Activated CD8-positive, alpha-beta T cell treated with anti-CD3 and anti-CD28 coated beads, Interleukin-2, amount 10 ng/mL, durations not matched to agents 7 days and 5 days (primary cell): ENCODE measurements at regions not wholly inside any gene's neighbourhood (a gene's known extent, or its start where the extent isn't known, plus 50 kb on each side); places are given as distances from the start of the nearest gene placed in this dataset.

Source experiments
- ATAC-seq: fragments of 150-1000 bp; cut with Tn5 transposase; one replicate; pipeline ENCODE4 v1.10.0; 2021; ENCODE audit warnings: moderate library complexity
- CTCF ChIA-PET: fragments of 350-600 bp; sonication (Branson Sonifier 250); formaldehyde crosslinking; loops from one replicate; lab custom pipeline; 2021; ENCODE audit warnings: antibody characterized with exemption; lab: Charles Lee
- POLR2A ChIA-PET: fragments of 350-600 bp; sonication (Branson Sonifier 250); formaldehyde crosslinking; loops from one replicate; lab custom pipeline; 2021; ENCODE audit warnings: antibody characterized with exemption; lab: Charles Lee
- DNase-seq: peaks from one replicate; pipeline ENCODE4 v3.0.0-alpha.2; 2020
- H3K27ac Mint-ChIP-seq: one replicate; pipeline ENCODE4 v1.8.0; 2021; ENCODE audit warnings: mild to moderate bottlenecking, mixed read lengths
- H3K27me3 Mint-ChIP-seq: one replicate; pipeline ENCODE4 v1.8.0; 2021; ENCODE audit warnings: low read depth, mixed read lengths
- H3K36me3 Mint-ChIP-seq: one replicate; pipeline ENCODE4 v1.8.0; 2021; ENCODE audit warnings: low read depth, mixed read lengths
- H3K4me1 Mint-ChIP-seq: one replicate; pipeline ENCODE4 v1.8.0; 2021; ENCODE audit warnings: low read depth, mixed read lengths
- H3K4me3 Mint-ChIP-seq: one replicate; pipeline ENCODE4 v1.8.0; 2021; ENCODE audit warnings: mild to moderate bottlenecking, mixed read lengths
- H3K9me3 Mint-ChIP-seq: one replicate; pipeline ENCODE4 v1.8.0; 2022; ENCODE audit warnings: mixed read lengths; ENCODE audit not compliant: insufficient read depth

- Mint-ChIP-seq H3K36me3 (no peaks in the 10 kb centered on the region), H3K27me3 (peaks cover 5% of the 10 kb centered on the region), H3K4me3 (no peak overlapping the region), H3K9me3 (no peaks in the 10 kb centered on the region), H3K27ac (no peak overlapping the region), H3K4me1 (no peaks in the 10 kb centered on the region)
- ATAC-seq: no peak
- DNase-seq: no peak
- POLR2A ChIA-PET: no interaction called here
- CTCF ChIA-PET: interaction anchor here (0.8 kb wide), 1 partner anchor 9 kb away, joined by 3 read pairs; no protein-coding TSS in a partner anchor
Measured at GRCh38 chr3:15964605-15965442, 167.0 kb upstream of the ANKRD28 start.

DNA sequence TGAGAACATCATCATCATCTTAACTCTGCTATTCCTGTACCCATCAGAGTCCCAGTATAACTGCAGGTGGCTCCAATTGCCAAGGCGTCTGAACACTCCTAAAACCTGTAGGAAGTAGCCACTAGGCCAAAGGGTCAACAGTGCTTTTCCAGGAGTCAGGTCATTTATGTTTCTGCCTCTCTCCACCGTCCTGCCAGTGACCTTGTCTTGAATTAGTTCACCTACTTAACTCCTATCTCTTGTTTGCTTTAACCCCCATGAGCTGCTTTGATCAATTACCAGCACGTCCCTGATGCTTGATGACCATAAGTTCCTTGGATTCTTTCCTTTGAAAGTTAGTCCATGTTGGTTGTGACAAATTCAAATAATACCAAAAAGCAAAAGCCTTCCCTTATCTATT, 169.8 kb upstream of the ANKRD28 start:
- no peak overlapping the region for H3K4me3 Mint-ChIP-seq
- no peak for DNase-seq
- no peaks in the 10 kb centered on the region for H3K9me3 Mint-ChIP-seq
- no peaks in the 10 kb centered on the region for H3K36me3 Mint-ChIP-seq
- POLR2A ChIA-PET: no interaction called here
- peaks cover 5% of the 10 kb centered on the region for H3K27me3 Mint-ChIP-seq
- CTCF ChIA-PET: no interaction called here
- H3K4me1 Mint-ChIP-seq: no peaks in the 10 kb centered on the region
- no peak overlapping the region for H3K27ac Mint-ChIP-seq
- ATAC-seq: no peak

- H3K27me3 Mint-ChIP-seq: peaks cover 4% of the 10 kb centered on the region
- POLR2A ChIA-PET: interaction anchor here (0.6 kb wide), 1 partner anchor 12 kb away, joined by 3 read pairs; no protein-coding TSS in a partner anchor
- CTCF ChIA-PET: no interaction called here
- ATAC-seq: no peak
- no peak overlapping the region for H3K27ac Mint-ChIP-seq
- DNase-seq: no peak
- H3K4me3 Mint-ChIP-seq: no peak overlapping the region
- H3K9me3 Mint-ChIP-seq: no peaks in the 10 kb centered on the region
- H3K4me1 Mint-ChIP-seq: no peaks in the 10 kb centered on the region
- H3K36me3 Mint-ChIP-seq: no peaks in the 10 kb centered on the region
Measured at GRCh38 chr3:15969874-15970640, 172.3 kb upstream of the ANKRD28 start.

DNA sequence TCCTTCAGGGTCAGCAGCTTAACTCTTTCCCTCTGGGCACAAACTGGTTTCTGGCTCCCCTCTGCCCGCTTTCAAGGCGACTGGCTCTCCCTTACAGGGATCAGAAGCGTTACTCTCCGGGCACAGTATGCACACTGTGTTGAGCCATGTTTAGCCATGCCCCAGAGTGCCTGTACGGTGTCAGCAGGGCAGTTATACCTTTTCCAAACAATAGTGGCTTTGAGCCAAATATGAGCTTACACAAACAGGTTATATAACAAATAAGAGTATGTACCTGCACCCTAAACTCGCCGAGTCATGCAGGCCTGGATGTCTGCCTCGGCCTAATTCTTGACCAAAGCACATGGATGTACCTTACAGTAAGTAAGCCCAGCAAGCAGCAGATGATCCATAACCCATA, 175.6 kb upstream of the ANKRD28 start:
- CTCF ChIA-PET: no interaction called here
- Mint-ChIP-seq H3K9me3 (no peaks in the 10 kb centered on the region), H3K4me1 (no peaks in the 10 kb centered on the region), H3K36me3 (no peaks in the 10 kb centered on the region), H3K27ac (no peak overlapping the region), H3K4me3 (no peak overlapping the region), H3K27me3 (peaks cover 2% of the 10 kb centered on the region)
- ATAC-seq: no peak
- no peak for DNase-seq
- POLR2A ChIA-PET: no interaction called here

DNA sequence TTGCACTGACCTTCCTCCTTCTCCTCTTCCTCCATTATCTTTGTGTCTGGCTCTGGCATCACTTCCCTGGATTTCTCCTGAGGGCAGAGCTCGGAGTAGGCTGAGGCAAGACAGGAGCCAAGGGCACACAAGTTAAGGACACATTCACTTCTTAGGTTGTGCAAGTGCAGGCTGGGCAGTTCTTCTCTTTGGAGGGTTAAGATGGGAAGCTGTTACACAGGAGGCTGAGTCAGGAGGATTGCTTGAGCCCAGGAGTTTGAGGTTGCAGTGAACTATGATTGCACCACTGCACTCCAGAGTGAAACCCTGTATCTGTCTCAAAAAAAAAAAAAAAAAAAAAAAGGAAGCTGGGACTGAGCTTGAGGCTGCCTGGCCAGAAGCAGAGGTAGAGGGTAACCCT, 176.2 kb upstream of the ANKRD28 start:
- no peak overlapping the region for H3K27ac Mint-ChIP-seq
- ChIA-PET CTCF (no interaction called here), POLR2A (no interaction called here)
- peaks cover 2% of the 10 kb centered on the region for H3K27me3 Mint-ChIP-seq
- ATAC-seq (no peak), DNase-seq (no peak)
- no peaks in the 10 kb centered on the region for H3K4me1 Mint-ChIP-seq
- H3K4me3 Mint-ChIP-seq: no peak overlapping the region
- no peaks in the 10 kb centered on the region for H3K36me3 Mint-ChIP-seq
- H3K9me3 Mint-ChIP-seq: no peaks in the 10 kb centered on the region

GRCh38 chr3:15974647-15975046, 176.9 kb upstream of the ANKRD28 start:
- ChIA-PET CTCF (no interaction called here), POLR2A (no interaction called here)
- Mint-ChIP-seq H3K4me3 (no peak overlapping the region), H3K4me1 (no peaks in the 10 kb centered on the region), H3K36me3 (no peaks in the 10 kb centered on the region), H3K9me3 (no peaks in the 10 kb centered on the region), H3K27ac (no peak overlapping the region), H3K27me3 (peaks cover 2% of the 10 kb centered on the region)
- no peak for ATAC-seq
- DNase-seq: no peak

GRCh38 chr3:15976524-15976923, 178.7 kb upstream of the ANKRD28 start:
- ChIA-PET CTCF (no interaction called here), POLR2A (no interaction called here)
- H3K9me3 Mint-ChIP-seq: no peaks in the 10 kb centered on the region
- H3K27me3 Mint-ChIP-seq: peaks cover 3% of the 10 kb centered on the region
- no peak for ATAC-seq
- no peak overlapping the region for H3K27ac Mint-ChIP-seq
- DNase-seq: no peak
- no peaks in the 10 kb centered on the region for H3K4me1 Mint-ChIP-seq
- no peaks in the 10 kb centered on the region for H3K36me3 Mint-ChIP-seq
- no peak overlapping the region for H3K4me3 Mint-ChIP-seq

GRCh38 chr3:15977090-15977489, 179.3 kb upstream of the ANKRD28 start:
- CTCF ChIA-PET: no interaction called here
- ATAC-seq: no peak
- POLR2A ChIA-PET: no interaction called here

GRCh38 chr3:15977598-15978232, 179.9 kb upstream of the ANKRD28 start:
- Mint-ChIP-seq H3K9me3 (no peaks in the 10 kb centered on the region), H3K4me1 (no peaks in the 10 kb centered on the region), H3K27me3 (peaks cover 3% of the 10 kb centered on the region), H3K4me3 (no peak overlapping the region), H3K27ac (no peak overlapping the region), H3K36me3 (no peaks in the 10 kb centered on the region)
- DNase-seq (no peak), ATAC-seq (no peak)
- ChIA-PET CTCF (no interaction called here), POLR2A (no interaction called here)

More at GRCh38 chr3:15977090-15977489, 179.3 kb upstream of the ANKRD28 start:
- H3K27me3 Mint-ChIP-seq: peaks cover 3% of the 10 kb centered on the region
- no peak for DNase-seq
- no peaks in the 10 kb centered on the region for H3K9me3 Mint-ChIP-seq
- H3K36me3 Mint-ChIP-seq: no peaks in the 10 kb centered on the region
- no peak overlapping the region for H3K4me3 Mint-ChIP-seq
- H3K4me1 Mint-ChIP-seq: no peaks in the 10 kb centered on the region
- H3K27ac Mint-ChIP-seq: no peak overlapping the region

GRCh38 chr3:15978801-15979200, 181.0 kb upstream of the ANKRD28 start:
- DNase-seq (no peak), ATAC-seq (no peak)
- ChIA-PET POLR2A (no interaction called here), CTCF (no interaction called here)
- Mint-ChIP-seq H3K4me3 (no peak overlapping the region), H3K4me1 (no peaks in the 10 kb centered on the region), H3K27me3 (peaks cover 3% of the 10 kb centered on the region), H3K9me3 (no peaks in the 10 kb centered on the region), H3K27ac (no peak overlapping the region), H3K36me3 (no peaks in the 10 kb centered on the region)

GRCh38 chr3:15979495-15979894, 181.7 kb upstream of the ANKRD28 start:
- Mint-ChIP-seq H3K9me3 (no peaks in the 10 kb centered on the region), H3K27me3 (peaks cover 2% of the 10 kb centered on the region), H3K4me3 (no peak overlapping the region), H3K4me1 (no peaks in the 10 kb centered on the region), H3K27ac (no peak overlapping the region), H3K36me3 (no peaks in the 10 kb centered on the region)
- ATAC-seq (no peak), DNase-seq (no peak)
- POLR2A ChIA-PET: no interaction called here
- CTCF ChIA-PET: no interaction called here

DNA sequence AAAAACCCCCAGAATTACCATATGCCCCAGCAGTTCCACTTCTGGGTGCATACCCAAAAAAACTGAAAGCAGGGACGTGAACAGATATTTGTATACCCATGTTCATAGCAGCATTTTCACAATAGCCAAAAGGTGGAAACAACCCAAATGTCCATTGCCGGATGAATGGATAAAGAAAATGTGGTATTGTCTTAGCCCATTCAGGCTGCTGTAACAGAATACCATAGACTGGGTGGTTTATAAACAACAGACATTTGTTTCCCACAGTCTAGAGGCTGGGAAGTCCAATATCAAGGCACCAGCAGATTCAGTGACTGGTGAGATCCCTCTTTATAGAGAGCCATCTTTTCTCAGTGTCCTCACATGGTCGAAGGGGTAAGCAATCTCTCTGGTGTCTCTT, 182.1 kb upstream of the ANKRD28 start:
- Mint-ChIP-seq H3K27me3 (peaks cover 2% of the 10 kb centered on the region), H3K4me1 (no peaks in the 10 kb centered on the region), H3K36me3 (no peaks in the 10 kb centered on the region), H3K4me3 (no peak overlapping the region), H3K27ac (no peak overlapping the region), H3K9me3 (no peaks in the 10 kb centered on the region)
- ChIA-PET POLR2A (no interaction called here), CTCF (no interaction called here)
- ATAC-seq (no peak), DNase-seq (no peak)
